Skin epidermis (tissue), 12 donors: ENCODE measurements at regions not wholly inside any gene's neighbourhood (a gene's known extent, or its start where the extent isn't known, plus 50 kb on each side); places are given as distances from the start of the nearest gene placed in this dataset.
A peak's percentile ranks its signal among the peaks of the same experiment; 100 is the strongest.
"Not testable (repeated sequence)": the region's sequence is repeated elsewhere in the genome, so short reads cannot be mapped to it uniquely, and the experiment has no call there.

Source experiments
- H3K27ac ChIP-seq, 21 experiments: fragments of 200-600 bp; sonication (generic) in 11 of 21; one replicate each; pipeline ENCODE4 v1.5.0; 2020; ENCODE audit warnings: mild to moderate bottlenecking in 3 of 21, inconsistent platforms in 2 of 21, moderate library complexity in 2 of 21
- H3K4me3 ChIP-seq, 7 experiments: fragments of 200-600 bp; sonication (generic) in 2 of 7; one replicate each; pipeline ENCODE4 v1.5.0; 2020; ENCODE audit warnings: inconsistent platforms in 2 of 7, mild to moderate bottlenecking in 2 of 7, moderate library complexity in 1 of 7

GRCh38 chr13:44649104-44649428, 72.9 kb upstream of the TSC22D1 start:
- Histone ChIP-seq H3K4me3 (no peak overlapping the region), H3K27ac (no peak overlapping the region)

GRCh38 chr13:44648392-44649103, 72.4 kb upstream of the TSC22D1 start:
- no peak overlapping the region for H3K4me3 ChIP-seq
- no peak overlapping the region for H3K27ac ChIP-seq

GRCh38 chr13:44647560-44647959, 71.4 kb upstream of the TSC22D1 start:
- H3K4me3 ChIP-seq, H3K27ac ChIP-seq: not testable (repeated sequence)

DNA sequence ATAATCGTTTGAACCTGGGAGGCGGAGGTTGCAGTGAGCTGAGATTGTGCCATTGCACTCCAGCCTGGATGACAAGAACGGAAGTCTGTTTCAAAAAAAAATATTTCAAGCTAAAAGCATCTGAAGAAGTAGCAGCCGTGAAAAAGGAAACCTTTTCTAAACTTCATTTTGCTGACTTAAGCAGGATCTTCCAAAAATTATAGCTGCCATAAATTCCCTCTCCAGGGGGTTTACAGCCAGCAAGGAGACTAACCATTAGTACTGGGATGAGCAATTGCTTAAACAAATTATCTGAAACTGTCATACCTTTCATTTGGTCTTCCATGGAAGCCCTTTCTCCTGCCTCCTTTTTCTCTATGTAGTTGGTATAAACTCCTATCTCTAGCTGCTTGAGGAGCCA, 69.9 kb upstream of the TSC22D1 start:
- no peak overlapping the region for H3K4me3 ChIP-seq
- no peak overlapping the region for H3K27ac ChIP-seq

DNA sequence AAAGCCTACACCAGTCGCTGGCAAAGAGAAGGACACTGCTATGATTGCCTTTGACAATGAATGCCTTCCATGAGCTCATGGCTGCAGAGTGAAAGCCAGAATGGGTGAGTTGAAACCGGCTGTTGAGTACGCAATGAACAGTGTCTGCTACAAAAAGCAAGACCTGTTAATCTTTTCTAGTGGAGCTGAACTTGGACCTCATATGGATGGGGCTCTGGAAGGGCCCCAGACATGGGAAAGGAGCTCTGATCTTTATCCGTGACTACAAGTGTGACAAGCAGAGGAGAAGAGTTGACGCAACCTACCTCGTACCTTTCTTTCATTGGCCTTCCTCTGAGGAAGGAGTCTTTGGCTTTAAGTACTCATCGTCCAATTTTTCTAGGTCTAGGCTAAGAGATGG, 67.1 kb upstream of the TSC22D1 start:
- Histone ChIP-seq H3K4me3 (no peak overlapping the region), H3K27ac (no peak overlapping the region)

DNA sequence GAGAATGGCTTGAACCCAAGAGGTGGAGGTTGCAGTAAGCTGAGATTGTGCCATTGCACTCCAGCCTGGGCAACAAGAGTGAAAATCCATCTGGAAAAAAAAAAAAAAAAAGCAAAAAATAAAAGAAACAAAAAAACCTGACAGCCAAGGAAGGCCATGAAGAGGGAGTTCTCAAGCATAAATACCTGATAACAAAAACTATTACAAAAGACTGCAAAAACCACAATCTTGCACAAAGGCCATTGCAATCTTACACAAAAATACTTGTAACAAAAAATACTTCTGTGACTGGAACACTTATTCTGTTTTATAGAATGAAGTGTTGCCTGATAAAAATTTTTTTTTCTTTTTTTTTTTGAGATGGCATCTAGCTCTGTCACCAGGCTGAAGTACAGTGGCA, 61.5 kb upstream of the TSC22D1 start:
- no peak overlapping the region for H3K4me3 ChIP-seq

GRCh38 chr13:44629465-44630183, 53.5 kb upstream of the TSC22D1 start:
- peak overlapping the region in 6 of 21 experiments; percentile 10 to 57 (median 28) for H3K27ac ChIP-seq
- H3K4me3 ChIP-seq = no peak overlapping the region

More for the DNA sequence above, 61.5 kb upstream of the TSC22D1 start:
- no peak overlapping the region for H3K27ac ChIP-seq

- peak overlapping the region in 4 of 21 experiments; percentile 10 to 57 (median 28) for H3K27ac ChIP-seq
Observed at GRCh38 chr13:44628826-44629225, 52.7 kb upstream of the TSC22D1 start.

DNA sequence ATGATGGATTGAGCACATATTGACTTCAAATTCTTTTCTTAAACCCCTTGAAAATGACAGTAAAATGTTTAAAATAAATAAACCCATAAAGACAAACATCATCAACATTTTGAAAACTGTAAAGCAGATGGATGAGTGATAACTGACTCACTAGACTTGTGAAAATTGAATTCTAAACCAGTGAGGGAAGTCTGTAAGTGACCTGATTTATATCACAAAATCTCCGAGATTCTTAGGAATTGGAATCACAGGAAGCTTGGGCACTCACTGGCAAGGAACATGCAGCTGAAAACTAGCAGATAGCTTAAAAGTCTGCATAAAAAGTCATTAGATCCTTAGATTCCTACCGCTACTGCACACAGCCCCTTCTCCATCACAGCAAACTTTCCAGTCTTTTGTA, 51.3 kb upstream of the TSC22D1 start:
- Histone ChIP-seq H3K4me3 (no peak overlapping the region), H3K27ac (no peak overlapping the region)

More at GRCh38 chr13:44628826-44629225, 52.7 kb upstream of the TSC22D1 start:
- H3K4me3 ChIP-seq = not testable (repeated sequence)

DNA sequence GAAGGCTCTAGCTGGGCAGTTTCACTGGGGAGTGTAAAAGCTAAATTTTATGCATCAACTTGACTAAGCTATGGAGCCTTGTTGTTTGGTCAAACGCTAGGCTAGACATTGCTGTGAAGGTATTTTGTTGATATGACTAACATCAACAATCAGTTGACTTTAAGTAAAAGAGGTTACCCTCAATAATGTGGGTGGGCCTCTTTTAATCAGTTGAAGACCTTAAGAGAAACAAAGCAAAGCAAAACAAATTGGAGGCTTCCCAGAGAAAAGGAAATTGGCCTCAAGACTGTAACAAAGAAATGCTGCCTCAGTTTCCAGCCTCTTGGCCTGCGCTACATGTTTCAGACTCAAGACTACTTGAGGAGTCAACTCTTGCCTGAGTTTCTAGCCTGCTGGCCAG, 50.0 kb upstream of the TSC22D1 start:
- Histone ChIP-seq H3K27ac (no peak overlapping the region), H3K4me3 (no peak overlapping the region)
